Activated naive CD4-positive, alpha-beta T cell treated with anti-CD3 and anti-CD28 coated beads, Interleukin-2, amount 50 U/mL, for 16 hours (primary cell): ENCODE measurements at regions not wholly inside any gene's neighbourhood (a gene's known extent, or its start where the extent isn't known, plus 50 kb on each side); places are given as distances from the start of the nearest gene placed in this dataset.

ENCODE experiments used
- DNase-seq: peaks from one replicate; pipeline ENCODE4 v3.0.0-alpha.2; 2020

DNA sequence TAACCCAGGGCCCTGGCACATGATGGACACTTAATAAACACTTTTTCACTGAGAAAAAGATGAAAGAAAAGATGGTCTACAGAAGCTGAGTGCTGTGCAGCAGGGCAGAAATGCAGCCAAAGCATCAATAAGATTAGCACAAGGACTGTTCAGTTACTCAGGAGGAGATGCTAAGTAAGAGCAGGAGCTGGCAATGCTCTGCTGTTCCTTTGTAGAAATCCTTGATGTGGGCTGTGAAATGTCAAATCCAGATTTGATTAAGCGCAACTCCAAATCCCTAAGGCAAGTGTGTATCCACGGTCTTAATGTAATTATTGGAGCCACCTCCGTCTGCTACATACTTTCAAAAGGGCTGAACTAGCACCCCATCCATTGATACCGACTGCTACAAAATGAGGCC lies 151.8 kb upstream of the BTG1 start:
- DNase-seq: no peak

DNA sequence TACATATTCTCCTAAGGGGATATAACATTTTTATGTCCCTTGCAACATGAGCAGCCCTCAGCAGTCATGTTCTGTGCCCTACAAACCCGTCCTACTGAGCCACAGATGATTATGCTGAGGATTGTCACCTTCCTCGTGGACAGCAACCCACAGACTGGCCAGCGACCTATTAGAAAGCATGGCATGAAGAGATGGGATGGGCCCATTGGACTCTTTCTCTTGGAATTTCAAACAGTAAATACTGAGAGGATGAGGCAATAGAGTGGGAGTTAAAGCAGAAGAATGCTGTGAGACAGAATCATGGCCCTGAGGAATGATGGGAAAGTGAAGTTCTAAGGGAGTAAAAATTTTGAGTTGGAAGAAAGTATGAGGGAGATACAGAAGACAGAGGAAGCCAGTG lies 149.9 kb upstream of the BTG1 start:
- DNase-seq: no peak

DNA sequence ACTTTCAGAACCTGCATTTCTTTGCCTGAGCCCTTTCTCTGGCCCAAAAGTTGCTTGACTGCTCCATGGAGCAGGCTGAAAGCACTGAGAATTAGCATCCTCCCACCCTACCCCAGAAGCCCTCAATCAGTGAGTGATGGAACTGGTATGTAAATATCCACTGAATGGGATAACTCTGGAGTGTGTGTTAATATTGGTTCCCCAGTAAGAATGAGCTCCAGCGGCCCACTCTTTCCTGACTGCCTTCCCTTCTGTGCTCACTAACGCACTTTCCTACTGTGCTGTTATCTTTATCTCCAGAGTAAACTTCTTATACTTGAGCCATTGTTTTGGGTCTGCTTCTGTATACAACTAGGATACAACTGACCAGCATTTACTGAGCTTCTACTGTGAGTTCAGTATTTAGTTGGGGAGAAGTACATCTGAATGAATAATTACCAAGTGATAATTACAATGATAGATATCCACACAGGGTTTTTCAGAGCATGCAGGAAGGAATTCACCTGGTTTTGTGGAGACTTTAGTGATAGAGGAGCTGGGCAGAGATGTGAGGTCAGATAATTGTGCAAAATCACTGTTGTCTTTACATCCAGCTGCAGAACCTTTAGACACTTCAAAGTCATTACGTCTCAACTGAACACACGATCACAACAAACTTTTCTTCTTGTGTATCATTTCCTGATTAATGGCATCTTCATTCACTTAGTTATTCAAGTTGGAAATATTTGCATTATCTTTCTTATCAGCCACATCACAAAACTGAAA lies 149.2 kb upstream of the BTG1 start:
- no peak for DNase-seq

DNA sequence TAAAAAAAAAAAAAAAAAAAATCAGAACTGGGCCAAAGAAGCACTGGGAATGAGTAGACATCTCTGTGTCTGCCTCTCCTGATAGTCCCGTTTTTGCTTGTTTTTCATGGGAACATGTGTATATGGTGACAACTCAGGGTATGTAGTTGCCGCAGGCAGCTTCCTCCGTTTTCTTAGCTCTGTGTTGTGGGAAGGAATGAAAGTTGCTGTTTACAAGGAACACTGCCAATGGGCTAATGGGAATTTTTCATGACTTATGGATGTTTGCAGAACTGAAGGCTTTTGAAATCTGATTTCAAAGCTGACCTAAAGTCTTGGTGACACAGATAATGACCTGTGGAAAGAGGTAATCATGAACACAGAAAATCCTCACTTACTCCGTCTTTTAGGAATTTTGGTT lies 146.4 kb upstream of the BTG1 start:
- DNase-seq: no peak

DNA sequence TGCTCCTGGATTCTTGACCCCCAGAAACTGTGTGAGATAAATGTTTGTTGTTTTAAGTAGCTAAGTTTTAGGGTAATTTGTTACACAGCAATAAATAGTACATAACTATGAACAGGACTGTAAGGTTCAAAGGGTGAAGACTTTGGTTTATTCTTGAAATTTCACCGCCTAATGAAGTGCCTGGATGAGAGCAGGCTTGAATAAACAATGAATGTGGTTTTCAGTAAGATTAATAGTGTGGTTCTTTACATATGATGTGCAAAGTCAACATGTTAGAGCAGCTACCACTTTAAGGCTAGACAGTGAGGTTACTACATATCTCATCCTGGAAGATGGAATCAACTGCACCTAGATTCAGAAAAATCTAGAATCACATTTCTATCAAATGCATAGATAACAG lies 145.2 kb upstream of the BTG1 start:
- no peak for DNase-seq

DNA sequence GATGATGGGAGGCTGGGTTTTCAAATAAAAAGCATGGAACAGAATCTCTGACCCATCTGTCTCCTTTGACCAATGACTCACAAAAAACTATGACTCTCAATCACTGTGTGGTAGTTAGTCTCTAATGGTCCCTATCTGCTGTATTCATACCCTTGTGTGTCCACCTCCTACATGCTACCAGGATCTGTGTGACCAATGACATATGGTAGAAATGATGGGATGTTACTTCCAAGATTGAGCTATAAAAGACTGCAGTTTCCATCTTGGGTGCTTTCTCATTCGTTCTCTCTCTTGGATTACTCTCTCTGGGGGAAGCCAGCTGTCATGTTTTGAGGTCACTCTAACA lies 144.7 kb upstream of the BTG1 start:
- DNase-seq: no peak

DNA sequence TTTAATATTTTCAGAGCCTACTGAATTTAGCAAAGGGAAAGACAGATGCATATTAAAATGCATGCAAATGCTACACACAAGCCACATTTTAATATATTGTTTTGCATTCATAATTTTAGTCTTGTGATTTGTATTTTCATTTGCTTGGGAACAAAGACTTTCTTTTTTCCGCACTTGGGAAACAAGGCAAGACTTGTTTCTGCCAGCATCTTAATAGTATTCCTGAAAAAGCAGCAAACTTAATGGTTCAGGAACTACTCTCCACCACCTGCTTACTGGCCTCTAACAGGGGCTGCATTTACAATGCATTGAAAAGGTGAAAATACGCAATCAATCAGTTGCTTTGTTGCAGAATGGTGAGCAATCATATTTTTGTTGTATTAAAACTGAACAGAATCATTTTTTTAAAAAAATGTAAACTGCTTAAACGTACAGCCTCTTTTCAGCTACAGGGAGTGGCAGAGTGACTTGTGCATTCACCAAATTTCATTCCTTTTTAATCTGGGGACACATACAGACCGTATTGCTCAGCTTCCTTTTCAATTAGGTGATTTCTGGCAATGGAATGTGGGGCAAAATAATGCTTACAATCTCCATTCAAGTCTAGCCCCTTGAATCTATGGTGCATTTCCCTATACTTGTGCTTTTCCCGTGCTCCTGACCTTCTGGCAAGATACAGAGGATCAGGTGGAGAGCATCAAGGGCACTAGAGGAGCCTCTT lies 144.1 kb upstream of the BTG1 start:
- no peak for DNase-seq

DNA sequence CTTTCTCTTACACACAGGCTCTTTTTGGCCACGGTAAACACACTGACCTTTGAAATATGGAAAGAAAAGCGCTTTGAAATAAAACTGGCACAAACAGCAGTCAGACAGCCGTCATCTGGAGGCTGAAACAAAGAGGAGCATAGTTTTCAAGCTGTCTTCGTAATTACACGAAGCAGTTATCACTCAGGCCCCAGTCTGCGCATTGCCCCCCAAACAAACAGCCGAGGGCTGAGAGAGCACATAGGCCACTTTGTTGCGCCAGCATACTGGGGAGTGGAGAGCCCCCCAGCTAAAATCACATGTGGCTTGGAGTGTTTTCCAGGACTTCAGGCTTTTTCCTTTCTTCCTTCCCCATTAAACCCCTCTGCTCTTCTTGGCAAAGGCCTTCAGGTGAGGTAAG lies 142.9 kb upstream of the BTG1 start:
- DNase-seq: no peak

DNA sequence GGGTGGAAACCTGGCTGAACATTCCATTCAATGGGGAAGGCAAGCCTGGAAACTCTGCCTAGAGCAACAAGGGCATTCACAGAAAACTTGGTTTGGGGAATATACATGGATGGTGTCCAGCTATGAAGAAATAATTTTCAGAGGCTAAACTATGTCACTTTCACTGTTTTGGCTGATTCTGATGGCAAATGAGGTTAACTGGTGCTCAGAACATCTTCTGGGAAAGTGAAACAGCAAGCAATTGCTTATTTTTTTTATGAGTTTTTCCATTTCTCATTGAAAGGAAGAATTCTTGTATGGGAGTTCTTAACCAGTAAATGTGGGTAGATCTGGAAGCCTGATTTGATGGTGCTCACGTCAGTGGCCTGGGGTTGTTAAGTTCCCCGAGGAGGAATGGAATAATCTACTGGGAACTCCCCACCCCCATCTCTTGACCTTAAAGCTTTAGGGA lies 132.8 kb upstream of the BTG1 start:
- no peak for DNase-seq

DNA sequence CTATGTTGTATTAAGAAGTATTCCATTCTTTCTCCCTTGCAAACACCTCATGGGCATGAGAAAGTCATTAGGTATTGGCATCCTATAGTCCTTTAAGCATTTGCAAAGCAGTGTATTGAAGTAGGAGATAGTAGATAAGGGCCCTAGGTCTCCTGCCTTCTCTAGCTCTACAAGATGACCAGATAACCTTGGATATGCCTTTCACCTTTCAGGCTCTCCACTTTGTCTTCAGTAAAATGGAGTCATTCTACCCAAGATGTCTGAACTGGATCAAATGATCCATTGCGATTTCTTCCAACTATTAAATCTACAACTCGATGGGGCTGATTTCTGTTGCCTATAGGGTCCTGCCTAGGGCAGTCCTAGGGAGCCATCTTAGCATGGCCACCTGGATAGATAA lies 132.1 kb upstream of the BTG1 start:
- no peak for DNase-seq

DNA sequence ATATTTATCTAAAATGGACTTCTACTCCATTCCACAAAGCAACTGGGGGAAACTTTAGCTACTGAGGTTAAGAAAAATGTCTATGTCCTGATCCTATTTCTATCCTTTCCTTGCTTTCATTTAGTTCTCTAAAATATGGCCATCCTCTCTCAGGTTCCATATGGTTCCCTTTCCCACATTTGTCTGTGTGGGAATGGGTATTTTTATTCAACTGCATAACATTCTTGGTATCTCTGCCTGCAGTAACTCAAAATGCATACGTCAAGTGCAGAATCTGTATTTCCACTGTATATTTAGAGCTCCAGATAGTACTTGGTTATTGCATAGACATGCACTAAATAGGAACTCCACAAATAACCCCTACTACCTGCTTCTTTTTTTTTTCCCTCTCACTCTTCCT lies 130.6 kb upstream of the BTG1 start:
- DNase-seq: no peak

DNA sequence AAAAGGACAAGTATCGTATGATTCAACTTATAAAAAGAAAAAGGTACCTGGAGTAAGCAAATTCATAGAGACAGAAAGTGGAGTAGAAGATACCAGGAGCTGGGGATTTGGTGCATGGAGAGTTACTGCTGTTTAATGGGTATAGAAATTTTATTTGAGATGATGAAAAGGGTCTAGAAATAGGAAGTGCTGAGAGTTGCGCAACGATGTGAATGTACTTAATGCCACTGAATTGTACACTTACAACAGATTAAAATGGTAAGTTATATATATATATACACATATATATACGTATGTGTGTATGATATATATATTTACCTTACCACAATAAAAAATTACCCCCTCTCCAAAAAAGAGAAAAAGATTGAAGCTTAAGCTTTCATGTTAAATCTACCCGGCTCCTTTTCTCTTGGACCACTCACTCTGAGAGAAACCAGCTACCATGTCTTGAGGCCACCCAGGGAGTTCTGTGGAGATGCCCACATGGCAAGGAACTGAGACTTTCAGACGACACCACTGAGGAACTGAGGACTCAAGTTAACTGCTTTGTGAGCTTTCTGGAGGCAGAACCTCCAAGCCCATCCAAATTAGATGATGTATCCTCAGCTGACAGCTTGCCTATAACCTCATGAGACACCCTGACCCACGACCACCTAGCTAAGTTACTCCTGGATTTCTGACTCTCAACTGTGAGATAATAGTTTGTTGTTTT lies 130.0 kb upstream of the BTG1 start:
- no peak for DNase-seq

DNA sequence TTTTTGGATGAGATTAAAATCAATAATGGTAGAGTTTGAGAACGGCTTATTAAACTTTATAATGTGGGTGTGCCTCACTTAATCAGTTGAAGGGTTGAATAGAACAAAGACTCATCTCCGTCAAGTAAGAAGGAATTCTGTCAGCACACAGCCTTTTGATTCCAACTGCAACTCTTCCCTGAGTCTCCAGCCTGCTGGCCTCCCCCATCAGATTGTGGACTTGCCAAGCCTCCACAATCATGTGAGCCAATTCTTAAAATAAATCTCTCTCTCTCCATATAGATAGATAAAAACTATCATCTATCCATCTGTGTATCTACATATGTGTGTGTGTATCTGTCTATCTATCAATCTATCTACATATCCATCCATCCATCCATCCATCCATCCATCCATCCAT lies 127.4 kb upstream of the BTG1 start:
- no peak for DNase-seq

DNA sequence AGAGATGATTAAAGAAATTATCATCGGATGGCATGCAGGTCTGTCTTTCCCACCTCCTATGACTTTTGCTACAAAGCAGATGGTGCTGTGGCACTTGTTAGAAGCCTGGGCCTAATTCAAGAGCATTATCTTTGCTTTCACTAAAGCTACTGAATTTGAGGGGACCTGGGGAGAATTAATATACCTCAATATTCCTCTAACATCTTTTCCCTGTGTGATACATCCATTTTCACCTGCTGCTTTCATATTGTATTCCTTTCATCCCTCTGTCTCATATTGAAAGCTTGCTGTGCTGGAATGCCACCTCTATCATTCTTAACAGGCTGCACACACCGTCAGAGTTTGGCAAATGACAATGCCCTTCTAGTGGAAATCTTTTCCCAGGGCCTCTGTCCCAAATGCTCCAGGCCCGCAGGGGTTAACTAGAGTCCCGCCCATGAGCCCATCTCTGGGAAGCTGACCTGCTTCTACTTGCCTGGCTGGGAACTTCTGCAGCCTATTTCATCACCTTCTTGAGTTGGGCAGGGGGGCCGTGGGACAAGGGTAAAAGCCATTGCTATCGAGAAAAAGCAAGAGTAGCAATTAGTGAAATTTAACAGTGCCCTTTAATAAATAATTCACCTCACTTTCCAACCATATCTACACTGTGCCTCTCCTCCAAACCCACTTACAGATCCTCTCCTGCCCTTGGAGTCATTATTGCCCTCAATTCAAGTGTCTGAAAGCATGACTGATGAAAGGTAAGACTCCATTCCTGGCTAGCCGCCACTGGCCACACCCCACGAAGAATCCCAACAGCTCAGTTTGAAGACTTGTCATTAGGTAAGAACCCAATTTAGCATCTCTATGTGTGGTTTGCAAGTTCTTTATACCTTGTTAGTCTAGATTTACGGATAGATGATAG lies 126.7 kb upstream of the BTG1 start:
- DNase-seq: no peak

DNA sequence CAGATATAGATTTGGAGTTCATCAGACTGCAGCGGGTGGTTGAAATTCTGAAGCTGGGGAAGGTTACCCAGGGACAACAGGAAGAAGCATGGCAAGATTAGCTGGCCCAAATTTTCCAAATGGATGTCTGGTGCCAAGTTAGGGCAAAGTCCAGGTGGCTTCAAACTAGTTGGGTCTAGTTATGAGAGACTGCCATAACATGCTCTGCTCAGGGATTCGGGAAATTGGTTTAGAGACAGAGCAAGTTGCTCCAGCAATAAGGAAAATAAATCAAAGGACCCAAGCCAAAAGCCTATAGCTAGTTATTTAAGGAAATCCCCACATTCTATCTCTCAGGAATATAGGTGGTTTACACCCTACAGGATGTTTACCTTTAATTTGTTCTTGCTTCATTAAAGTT lies 125.7 kb upstream of the BTG1 start:
- DNase-seq: no peak

DNA sequence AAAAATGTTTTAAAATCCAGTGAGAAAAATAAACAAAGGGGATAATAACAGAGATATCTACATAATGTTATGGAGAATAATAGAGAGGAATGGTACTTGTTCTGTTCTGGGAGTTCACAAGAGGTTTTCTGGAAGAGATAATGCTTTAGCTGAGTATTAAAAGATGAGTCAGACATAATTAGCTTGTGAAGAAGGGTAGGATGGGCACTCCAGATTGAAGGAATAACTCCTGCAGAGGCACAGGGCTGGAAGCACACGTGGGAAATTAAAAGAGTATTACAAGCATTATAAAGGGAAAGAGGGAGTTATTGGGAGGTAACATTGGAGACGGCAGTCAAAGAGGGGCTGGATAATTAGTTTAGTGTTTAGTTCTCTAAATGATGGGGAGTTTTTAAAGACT lies 124.9 kb upstream of the BTG1 start:
- no peak for DNase-seq

DNA sequence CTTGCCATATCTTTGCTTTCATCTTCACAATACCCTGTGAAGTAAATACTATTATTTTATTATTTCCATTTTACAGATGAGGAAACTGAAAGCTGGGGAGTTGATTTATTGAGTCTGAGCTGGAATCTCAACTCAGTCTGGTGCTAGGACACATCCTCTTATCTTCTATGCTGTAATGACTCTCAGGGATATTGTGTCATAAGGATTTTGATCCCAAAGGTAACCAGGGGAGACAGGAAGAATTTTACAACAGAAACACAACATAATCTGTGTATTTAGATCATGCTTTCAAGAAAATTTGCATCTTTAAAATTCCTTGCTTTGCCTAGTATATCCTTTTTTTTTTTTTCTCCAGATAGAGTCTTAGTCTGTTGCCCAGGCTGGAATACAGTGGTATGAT lies 123.3 kb upstream of the BTG1 start:
- DNase-seq: no peak

DNA sequence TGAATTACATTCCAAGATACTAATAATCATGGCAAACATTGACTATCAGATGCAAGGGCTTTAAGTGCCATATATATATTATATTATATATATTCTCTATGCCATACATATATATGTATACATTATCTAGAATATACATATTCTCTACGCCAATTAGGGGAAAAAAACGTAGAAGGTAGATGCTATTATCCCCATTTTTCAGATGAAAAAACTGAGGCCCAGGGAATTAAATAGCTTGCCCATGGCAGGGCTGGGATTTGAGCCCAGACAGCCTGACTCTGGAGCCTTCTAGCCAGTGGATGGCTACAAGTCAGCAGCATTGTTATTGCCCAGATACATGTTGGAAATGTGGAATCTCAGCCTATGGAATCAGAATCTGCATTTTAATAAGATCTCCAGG lies 116.0 kb upstream of the BTG1 start:
- no peak for DNase-seq

DNA sequence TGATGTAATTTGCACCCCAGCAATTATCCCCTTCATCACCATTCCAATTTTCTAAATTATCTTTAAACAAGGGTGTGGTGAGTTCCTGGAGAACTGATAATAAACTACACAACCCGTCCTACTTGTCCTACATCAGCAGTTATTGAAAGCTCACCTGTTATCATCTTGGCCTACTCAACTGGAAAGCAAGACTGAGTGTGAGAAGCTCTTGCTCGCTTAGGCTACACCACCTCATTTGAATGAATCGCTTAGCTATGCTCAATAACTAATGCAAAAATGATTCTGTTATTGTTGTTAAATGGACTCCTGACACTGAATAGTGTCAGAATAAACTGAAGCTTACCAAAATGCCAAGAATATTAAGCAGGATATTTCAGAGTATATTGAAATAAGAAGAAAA lies 115.4 kb upstream of the BTG1 start:
- DNase-seq: no peak

DNA sequence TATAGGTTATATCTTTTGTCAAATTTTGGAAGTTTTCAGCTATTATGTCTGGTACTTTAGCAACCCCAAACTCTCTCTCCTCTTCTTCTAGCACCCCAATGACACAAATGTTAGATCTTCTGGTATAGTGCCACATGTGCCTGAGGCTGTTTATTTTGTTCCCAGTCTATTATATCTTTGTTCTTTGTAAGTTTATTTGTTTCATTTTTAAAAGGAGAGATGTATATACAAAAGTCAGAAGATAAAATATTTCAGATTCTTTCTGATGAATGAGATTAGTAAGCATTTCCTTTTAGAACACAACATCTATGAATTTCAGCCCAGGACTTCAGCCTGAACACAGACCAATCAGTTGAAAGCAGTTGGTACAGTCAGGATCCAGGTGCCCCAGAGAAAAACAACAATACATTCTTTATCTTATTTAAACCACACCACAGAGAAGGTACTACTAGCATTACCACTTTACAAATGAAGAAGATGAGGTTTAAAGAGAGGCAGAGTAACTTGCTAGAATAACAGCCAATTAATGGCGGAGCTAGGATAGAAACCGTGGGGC lies 114.1 kb upstream of the BTG1 start:
- no peak for DNase-seq

DNA sequence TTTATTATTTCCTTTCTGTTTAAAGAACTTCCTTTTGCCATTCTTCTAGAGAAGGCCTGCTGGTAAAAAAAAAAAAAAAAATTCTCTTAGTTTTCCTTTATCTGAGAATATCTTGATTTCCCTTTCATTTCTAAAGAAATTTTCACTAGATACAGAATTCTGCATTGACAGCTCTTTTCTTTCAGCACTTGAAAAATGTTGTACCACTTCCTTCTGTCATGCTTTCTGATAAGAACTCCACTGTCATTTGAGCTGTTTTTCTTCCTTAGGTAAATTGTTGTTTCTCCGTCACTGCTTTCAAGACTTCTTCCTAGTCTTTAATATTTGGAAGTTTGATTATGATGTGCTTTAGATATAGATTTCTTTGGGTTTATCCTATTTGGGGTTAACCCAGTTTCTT lies 113.6 kb upstream of the BTG1 start:
- DNase-seq: no peak

DNA sequence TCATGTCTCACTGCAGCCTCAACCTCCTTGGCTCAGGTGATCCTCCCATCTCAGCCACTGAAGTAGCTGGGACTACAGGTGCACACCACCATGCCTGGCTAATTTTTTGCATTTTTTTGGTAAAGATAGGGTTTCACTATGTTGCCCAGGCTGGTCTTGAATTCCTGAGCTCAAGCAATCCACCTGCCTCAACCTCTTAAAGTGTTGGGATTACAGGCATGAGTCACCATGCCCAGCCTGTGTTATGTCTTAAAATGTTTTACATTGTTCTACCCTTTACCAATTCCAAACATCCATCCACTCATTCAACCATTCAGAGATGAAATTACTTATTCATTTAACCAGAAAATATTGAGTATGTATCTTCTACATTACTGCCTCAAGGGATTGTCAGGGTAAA lies 111.6 kb upstream of the BTG1 start:
- DNase-seq: no peak

DNA sequence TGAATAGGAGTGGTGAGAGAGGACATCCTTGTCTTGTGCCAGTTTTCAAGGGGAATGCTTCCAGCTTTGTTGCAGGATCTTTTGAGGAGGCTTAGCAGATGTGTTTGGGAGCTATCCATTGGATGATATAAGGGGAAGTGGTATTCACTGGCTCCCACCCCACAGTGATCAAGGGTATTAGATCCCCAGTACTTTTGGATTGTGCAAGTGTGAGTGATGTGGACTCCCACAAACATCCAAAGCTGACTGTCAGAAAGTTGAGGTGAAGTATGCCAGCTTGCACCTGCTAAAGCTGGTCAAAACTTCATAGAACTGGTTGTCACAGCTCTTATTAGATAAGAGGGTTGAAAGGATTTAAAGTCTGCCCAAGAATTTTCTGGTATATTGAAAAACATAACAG lies 110.1 kb upstream of the BTG1 start:
- DNase-seq: no peak
